ENCODE measurements at regions not wholly inside any gene's neighbourhood (a gene's known extent, or its start where the extent isn't known, plus 50 kb on each side); places are given as distances from the start of the nearest gene placed in this dataset.

DNA sequence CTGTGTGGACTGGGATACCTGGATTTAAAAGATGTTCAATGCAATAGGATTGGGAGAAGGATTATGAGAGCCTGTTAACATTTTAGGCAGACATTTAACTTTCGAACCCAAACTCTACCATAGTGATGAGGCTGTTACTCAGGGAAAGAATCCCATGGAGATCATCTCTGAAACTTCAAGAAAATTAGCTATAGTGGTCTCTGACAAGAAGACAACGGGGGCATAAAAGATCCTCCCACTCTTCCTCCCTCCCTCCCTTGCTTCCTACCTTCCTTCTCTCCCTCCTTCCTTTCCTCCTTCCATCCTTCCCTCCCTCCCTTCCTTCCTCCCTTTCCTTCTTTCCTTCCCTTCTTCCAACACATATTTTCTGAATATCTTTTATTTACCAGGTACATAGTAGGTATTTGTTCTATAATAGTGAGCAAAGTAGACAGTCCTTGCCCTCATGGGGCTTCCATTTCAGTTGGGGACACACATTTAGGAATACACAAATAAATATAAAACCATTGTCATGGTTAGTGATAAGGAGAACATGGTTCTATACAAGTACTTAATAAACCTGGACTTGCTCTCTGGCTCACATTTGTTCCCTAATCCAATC, 143.2 kb downstream of the ATP6V1G3 start:
- TF ChIP-seq, protein P1, sequence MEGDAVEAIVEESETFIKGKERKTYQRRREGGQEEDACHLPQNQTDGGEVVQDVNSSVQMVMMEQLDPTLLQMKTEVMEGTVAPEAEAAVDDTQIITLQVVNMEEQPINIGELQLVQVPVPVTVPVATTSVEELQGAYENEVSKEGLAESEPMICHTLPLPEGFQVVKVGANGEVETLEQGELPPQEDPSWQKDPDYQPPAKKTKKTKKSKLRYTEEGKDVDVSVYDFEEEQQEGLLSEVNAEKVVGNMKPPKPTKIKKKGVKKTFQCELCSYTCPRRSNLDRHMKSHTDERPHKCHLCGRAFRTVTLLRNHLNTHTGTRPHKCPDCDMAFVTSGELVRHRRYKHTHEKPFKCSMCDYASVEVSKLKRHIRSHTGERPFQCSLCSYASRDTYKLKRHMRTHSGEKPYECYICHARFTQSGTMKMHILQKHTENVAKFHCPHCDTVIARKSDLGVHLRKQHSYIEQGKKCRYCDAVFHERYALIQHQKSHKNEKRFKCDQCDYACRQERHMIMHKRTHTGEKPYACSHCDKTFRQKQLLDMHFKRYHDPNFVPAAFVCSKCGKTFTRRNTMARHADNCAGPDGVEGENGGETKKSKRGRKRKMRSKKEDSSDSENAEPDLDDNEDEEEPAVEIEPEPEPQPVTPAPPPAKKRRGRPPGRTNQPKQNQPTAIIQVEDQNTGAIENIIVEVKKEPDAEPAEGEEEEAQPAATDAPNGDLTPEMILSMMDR (IDR thresholded peaks at IDR 0.05; ENCODE audit: insufficient read depth, low read length, severe bottlenecking) = no peak
- no peak overlapping the region for H3K4me3 ChIP-seq (ENCODE audit: low read depth, low read length)
- FAIRE-seq (no peak), DNase-seq (ENCODE audit: low read depth) (no peak)
- no peaks in the 10 kb centered on the region for H3K27me3 ChIP-seq (ENCODE audit: control insufficient read depth, insufficient read depth, low read length)
- H3K36me3 ChIP-seq (ENCODE audit: control insufficient read depth, insufficient read depth, low read length) = no peaks in the 10 kb centered on the region

DNA sequence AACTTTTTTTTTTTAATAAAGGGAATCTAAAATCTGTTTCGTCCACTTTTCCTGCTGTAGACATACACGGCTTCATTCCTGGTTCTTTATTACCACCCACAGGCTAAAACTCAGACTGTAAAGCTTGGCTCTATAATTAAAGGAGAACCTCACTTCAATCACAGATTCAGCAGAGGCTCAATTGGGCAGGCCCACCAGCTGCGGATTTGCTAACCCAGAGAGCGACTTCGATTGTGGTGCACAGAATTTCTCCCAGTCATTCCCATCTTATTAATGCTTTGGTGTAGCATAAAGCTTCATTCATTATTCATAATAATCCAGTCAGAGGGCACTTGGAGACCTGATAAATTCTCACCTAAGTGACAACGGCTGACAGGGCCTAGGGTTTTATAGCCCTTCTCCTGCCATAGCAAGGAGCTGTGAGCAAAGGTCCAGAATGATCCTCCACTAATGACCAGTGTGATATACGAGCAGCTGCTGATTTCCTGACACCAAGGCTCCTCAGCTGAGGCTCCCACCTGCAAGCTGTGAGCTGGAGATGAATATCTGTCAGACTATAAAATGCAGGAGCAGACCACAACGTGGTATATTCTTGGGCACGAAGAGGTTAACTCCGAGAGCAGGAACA, 149.0 kb downstream of the ATP6V1G3 start:
- no peak for FAIRE-seq
- no peak for DNase-seq (ENCODE audit: low read depth)
- H3K4me3 ChIP-seq (ENCODE audit: low read depth, low read length) = no peak overlapping the region
- no peaks in the 10 kb centered on the region for H3K27me3 ChIP-seq (ENCODE audit: control insufficient read depth, insufficient read depth, low read length)
- TF ChIP-seq, protein P1 (IDR thresholded peaks at IDR 0.05; ENCODE audit: insufficient read depth, low read length, severe bottlenecking) = no peak
- no peaks in the 10 kb centered on the region for H3K36me3 ChIP-seq (ENCODE audit: control insufficient read depth, insufficient read depth, low read length)

DNA sequence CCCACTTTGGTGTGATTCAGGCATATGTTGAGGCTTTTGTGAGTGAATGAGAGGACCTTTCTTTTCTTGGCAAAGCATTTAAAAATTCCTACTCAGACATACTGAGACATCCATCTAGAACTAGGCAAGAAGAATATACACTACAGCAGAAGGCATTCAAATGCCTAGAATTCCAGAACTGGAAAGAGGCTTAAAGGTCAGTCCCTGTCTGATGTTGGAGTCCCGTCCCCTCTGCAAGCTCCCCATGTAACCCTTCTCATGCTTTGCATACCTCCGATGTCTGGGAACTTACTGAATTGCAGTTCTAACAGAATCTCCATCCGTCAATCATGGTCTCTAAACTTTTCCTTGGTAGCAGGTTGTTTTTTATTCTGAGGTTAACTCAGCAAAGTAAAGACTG, 152.9 kb downstream of the ATP6V1G3 start:
- no peaks in the 10 kb centered on the region for H3K27me3 ChIP-seq (ENCODE audit: control insufficient read depth, insufficient read depth, low read length)
- no peaks in the 10 kb centered on the region for H3K36me3 ChIP-seq (ENCODE audit: control insufficient read depth, insufficient read depth, low read length)
- DNase-seq (ENCODE audit: low read depth) (no peak), FAIRE-seq (no peak)
- TF ChIP-seq, protein P1 (IDR thresholded peaks at IDR 0.05; ENCODE audit: insufficient read depth, low read length, severe bottlenecking) = no peak
- H3K4me3 ChIP-seq (ENCODE audit: low read depth, low read length) = no peak overlapping the region

DNA sequence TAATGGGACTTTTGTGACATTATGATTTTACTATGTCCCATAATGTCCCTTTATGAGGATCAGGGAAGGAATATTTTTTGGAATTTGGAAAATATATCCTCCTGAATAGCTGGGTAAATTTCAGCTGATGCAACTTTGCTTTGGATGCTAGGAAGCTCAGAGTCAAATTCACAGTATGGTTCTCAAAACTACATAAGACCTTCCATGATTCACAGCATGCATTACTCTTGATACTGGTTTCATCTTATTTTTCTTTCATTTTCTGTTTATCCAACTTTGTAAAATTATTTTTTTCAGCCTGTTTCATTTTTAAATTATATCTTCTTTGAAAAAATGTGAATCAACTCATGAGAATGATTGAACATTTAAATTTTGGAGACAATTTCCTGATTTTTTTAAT, 160.2 kb downstream of the ATP6V1G3 start:
- H3K36me3 ChIP-seq (ENCODE audit: control insufficient read depth, insufficient read depth, low read length) = no peaks in the 10 kb centered on the region
- no peaks in the 10 kb centered on the region for H3K27me3 ChIP-seq (ENCODE audit: control insufficient read depth, insufficient read depth, low read length)
- no peak for FAIRE-seq
- TF ChIP-seq, protein P1 (IDR thresholded peaks at IDR 0.05; ENCODE audit: insufficient read depth, low read length, severe bottlenecking) = no peak
- DNase-seq (ENCODE audit: low read depth) = no peak
- H3K4me3 ChIP-seq (ENCODE audit: low read depth, low read length) = no peak overlapping the region

DNA sequence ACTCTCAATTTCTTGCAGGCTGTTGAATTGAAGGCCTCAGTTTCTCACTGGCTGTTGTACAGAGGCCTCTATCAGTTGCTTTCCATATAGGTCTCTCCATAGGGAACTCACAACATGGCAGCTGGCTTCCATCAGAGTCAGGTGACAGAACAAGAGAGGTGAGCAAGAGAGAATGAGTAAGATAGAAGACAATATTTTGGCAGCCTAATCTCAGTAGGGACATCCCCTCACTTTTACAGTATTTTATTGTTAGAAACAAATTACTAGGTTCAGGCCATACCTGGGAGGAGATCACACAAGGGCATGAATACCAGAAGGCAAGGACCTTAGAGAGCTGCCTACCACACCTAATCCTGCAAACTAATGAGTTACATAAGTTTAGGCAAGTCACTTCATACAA, 162.8 kb downstream of the ATP6V1G3 start:
- Histone ChIP-seq H3K36me3 (ENCODE audit: control insufficient read depth, insufficient read depth, low read length) (no peaks in the 10 kb centered on the region), H3K4me3 (ENCODE audit: low read depth, low read length) (no peak overlapping the region), H3K27me3 (ENCODE audit: control insufficient read depth, insufficient read depth, low read length) (no peaks in the 10 kb centered on the region)
- no peak for DNase-seq (ENCODE audit: low read depth)
- TF ChIP-seq, protein P1 (IDR thresholded peaks at IDR 0.05; ENCODE audit: insufficient read depth, low read length, severe bottlenecking) = no peak
- FAIRE-seq = no peak

DNA sequence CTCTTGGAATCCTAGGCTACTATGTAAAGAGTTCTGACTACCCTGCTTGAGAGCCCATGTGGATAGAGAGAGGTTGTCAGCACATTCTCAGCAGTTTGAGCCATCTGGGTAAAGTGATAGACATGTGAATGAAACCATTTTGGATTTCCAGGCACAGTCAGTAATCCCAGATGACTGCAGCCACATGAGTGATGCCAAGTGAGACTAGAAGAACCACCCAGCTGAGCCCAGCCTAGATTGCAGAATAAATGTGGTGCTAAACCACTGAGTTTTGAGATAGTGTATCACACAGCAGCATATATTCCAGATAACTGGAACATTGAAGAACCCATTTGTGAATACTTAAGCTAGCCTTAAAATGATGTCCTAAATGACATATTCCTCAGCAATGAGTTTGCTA, 166.2 kb downstream of the ATP6V1G3 start:
- no peaks in the 10 kb centered on the region for H3K36me3 ChIP-seq (ENCODE audit: control insufficient read depth, insufficient read depth, low read length)
- H3K4me3 ChIP-seq (ENCODE audit: low read depth, low read length) = no peak overlapping the region
- TF ChIP-seq, protein P1 (IDR thresholded peaks at IDR 0.05; ENCODE audit: insufficient read depth, low read length, severe bottlenecking) = no peak
- H3K27me3 ChIP-seq (ENCODE audit: control insufficient read depth, insufficient read depth, low read length) = no peaks in the 10 kb centered on the region
- FAIRE-seq = no peak
- DNase-seq (ENCODE audit: low read depth) = no peak
